Inferior parietal cortex (tissue), 1 donor: ENCODE measurements at regions not wholly inside any gene's neighbourhood (a gene's known extent, or its start where the extent isn't known, plus 50 kb on each side); places are given as distances from the start of the nearest gene placed in this dataset.

Experiments
- DNase-seq: peaks from one replicate; pipeline ENCODE4 v3.0.0-alpha.2; 2016; ENCODE audit errors: extremely low spot score

DNA sequence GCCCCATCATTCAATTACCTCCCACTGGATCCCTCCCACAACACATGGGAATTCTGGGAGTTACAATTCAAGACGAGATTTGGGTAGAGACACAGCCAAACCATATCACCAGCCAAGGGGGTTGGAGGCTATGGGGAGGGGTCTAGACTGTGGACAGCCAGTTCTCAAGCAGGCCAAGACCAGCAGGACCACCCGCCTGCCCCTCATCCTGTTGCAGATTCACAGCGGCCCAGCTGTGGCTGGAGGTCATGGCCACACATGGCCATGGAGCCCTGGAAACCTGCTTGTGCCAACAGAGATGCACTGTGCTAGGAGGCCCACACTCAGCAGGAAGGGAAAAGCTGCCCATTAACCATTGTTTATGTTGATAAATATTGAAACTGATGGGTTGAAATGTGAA lies 240.5 kb downstream of the TTLL2 start:
- DNase-seq, result no peak

DNA sequence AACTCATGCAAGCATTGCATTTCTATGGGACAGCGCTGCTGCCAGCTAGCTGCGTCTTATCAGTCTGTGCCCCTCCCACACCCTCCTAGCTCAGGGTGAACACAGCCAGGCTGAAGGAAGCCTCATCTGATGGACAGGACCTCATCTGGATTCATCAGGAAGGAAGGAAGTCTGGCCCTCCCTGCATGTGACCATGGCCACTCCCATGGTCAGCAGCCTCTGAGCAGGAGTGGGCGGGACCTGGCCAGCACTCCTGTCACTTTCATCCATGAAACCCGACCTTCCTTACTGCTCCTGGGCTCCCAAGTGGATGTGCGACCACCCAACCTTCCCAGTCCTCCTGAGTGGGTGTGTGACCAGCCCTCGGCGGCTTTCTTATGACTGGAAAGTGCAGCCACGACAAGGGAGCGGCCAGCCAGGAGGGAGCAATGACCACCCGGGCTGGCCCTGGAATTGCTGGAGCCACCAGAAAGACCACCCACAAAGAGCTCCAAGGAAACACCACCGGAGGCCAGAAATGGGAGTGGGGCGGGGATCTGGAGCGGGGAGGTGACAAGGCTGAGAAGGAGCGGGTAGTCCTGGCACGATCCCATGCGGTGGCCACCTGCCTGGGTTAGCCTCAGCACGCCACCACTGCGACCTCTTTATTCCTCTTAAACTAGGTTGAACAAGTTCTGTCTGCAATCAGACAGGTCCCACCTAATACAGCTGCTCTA lies 241.2 kb downstream of the TTLL2 start:
- DNase-seq, result no peak

DNA sequence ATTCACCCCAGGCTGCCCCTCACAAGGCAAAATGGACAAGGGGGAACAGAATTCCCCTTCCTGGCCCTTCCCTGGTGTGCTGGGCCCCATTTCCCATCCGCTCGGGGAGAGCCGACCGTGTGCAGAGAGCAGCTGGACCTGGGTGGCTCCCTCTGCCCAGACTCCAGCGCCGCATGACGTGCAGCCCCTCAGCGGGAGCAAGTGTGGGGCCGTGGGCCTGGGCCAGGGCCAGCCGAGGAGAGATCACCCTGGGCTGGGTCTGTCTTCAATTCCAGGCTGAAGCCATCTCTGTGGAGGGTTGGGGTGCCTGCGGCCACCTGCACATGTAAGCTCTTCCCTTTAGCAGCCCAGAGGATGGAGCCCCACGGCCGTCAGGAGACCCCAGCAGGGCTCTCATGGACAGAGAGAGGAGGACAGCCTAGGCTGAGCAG lies 241.8 kb downstream of the TTLL2 start:
- no peak for DNase-seq

DNA sequence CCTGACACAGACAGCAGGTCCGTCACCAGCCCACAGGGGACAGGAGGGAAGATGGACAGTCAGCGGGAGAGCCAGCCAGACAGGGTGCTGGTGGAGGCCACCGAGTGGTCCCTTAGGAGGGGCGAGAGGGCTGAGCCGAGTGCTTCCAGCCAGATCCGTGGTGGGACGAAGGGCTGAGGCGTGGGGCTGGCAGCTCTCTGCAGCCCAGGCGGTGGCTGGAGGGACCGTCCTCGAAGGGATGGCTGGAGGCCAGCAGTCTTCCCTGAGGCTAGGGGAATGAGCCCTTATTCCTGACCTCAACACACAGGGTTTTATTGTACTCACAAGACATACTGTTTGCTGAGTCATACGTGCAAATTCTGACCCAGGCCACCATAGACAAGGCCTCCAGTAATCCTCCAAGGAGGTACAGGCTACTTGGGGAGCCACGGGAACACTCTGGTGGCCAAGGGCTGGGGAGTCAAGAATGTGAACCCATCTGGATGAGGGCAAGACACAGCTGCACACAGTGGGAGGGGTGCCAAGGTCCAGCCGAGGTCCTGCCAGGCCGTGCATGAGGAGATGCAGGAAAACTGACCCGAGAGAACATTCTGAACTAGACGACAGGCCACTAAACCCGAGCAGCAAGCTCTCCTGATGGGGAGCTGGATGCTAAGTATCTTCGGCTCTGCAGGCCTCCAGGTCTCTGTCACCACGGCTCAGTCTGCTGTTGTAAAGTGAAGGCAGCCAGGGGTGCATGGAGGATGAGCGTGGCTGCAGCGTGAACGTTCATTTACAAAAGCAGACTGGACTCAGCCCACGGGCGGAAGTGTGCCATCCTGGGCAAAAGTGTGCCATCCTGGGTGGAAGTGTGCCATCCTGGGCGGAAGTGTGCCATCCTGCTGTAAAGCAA lies 242.5 kb downstream of the TTLL2 start:
- DNase-seq, result no peak

DNA sequence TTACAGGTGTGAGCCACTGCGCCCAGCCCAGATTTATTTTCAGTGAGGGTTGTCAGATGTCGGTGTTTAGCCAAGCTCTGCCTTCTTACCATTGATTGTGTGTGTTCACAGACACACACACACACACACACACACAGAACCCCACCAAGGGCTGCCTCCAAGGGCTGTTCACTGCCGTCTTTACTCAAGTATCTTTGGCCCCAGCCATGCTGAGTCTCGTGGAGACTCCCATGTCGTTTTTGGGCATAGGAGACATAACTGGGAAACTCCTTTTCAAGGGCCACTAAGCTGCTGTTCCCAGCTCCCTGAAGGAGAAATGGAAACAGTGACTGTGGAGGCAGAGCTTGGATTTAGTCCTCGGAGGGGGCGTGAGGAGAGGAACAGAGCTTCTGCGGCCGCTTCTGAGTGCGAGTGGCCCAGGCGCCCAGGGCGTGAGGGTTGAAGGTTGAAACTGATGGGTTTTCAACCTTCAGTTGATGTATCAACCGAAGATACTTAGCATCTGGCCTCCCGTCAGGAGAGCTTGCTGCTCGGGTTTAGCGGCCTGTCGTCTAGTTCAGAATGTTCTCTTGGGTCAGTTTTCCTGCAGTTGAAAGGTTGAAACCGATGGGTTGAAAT lies 243.6 kb downstream of the TTLL2 start:
- no peak for DNase-seq

DNA sequence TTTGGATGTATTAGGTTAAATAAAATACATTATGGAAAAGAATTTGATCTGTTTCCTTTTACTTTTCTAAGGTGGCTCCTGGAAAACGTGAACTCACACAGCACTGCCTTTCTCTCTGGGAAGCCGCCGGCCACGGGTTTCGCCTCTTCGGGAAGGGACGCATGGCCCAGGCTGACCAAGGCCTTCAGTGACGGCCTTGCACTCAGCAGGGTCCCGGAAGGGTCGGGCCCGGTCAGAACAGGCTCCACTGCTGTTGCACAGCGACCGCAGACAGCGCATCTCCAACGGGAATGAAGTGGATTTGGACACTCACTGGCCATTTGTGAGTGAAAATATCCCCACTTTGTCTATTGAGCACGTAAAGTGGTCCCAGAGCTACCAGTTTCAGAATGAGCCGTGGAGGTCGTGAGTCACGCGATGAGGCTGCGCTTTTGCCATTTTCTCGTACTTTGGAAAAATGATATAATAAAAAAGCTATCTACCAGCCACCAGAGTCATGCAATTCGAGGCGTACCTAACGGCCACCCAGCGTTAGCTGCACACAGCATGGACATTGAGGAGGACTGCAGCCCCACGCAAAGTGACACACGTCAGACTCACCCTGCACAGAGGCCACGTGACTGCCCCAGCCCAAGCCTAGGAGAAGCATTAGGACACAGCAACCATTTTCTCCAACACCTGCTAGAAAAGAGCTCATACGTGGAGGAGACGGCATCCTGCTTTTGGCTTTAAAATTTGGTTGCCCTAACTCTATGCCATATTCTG lies 244.3 kb downstream of the TTLL2 start:
- DNase-seq, result no peak

DNA sequence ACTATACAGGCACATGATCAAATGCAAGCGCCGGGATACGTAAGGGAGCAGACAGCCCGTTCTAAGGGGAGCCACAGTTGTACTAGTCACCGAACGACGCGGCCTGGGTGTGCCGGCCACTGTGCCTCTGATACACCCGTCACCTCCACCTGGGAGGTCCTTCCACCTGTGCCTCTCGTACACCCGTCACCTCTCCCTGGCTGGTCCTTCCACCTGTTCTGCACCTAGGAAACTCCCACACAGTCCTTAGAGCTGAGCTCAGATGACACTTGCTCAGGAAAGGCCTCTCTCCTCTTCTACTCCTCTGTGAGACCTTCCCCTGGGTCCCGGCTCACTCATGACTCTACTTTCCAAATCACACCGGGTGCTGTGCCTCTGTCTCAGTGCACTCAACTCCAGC lies 245.0 kb downstream of the TTLL2 start:
- no peak for DNase-seq

DNA sequence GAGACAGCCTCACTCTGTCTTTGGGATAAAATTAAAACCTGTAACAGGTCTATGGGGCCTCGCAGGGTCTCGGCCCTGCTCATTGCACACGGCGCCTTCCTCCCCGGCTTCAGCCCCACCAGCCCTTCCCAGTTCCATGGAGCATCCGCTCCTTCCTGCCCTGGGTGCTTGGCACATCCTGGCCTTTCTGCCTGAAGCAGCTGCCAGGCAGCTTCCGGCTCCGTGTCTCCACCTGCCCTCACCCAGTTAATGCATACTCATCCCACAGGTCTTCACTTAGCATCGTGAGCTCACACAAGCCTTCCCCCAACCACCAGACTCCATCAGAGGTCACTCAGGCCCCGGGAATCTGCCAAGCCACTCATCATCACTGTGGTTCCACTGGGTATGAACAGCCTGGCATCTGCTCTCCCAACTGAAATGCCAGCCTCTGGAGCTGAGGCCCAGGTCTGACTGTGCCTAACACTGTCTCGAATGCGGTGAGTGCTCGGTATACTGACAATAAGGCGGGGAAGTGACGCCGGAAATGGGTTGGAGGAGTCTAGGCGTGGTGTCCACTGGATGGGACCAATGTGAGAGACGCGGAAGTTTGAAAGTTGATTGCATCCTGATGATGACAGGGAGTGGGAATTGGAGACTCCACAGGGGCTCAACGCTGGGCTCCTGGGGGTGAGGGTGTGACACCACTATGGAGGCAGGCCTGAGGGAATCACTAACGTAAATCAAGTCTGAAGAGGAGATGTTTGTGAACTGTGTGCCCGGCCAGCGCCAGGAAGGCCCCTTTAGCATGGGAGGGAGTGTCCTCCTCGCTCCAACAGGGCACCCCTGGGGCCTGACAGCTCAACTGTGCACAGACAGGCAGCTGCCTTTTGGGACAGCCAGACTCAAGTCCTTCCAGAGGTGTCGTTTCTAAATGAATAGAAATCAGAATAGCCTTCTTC lies 245.8 kb downstream of the TTLL2 start:
- DNase-seq, result no peak

DNA sequence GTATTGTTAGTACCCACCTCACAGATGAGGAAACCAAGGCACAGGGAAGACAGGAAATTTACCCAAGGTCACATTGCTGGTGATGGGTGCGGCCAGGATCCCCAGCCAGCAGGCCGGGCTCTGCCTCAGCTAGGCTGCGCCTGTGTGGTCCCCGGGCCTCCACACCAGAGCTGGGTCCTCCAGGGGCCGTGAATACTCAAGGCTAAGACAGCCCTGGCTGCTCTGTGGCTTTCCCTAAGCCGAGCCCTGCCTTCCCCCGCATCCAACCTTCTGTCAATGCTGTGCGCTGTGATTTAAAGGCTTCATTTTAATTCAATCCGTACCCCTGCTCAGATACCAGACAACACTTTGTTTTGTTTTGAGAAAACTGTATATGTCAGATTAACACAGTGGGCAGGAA lies 246.7 kb downstream of the TTLL2 start:
- DNase-seq, result no peak

DNA sequence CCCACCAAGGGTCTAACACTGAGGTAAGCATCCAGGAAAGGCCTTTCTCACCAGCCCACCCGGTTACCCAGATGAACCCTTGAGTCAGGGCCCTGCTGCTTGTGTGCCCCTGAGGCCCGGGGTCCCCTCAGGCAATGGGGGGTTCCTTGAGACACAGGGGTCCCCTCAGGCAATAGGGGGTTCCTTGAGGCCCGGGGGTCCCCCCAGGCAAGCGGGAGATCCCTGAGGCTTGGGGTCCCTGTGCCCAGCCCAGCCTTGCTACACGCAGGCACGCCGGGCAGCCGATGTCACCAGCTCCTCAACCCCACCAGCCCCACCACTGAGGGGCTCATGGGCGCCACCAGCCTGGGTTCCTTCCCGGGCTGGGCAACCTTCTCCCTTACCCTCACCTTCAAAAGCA lies 247.2 kb downstream of the TTLL2 start:
- no peak for DNase-seq

DNA sequence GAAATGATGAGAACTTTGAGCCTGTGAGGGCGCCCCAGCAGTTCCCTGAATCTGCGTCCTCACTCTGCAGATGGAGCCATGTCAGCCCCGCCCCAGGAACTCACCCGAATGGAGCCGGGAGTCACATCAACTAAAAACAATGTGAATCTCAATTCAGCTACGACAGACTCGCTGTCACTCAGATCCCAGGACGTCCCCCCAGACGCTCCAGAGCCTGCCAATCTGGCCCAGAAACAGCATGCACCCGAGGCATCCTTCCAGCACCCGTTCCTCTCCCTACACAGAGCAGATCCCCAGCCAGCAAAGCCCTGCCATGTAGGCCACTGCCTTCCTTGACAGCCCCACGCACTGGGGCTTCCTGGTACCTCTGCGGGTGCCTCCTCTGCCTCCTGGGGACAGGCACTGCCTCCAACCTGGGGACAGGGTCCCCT lies 248.0 kb downstream of the TTLL2 start:
- DNase-seq, result no peak

DNA sequence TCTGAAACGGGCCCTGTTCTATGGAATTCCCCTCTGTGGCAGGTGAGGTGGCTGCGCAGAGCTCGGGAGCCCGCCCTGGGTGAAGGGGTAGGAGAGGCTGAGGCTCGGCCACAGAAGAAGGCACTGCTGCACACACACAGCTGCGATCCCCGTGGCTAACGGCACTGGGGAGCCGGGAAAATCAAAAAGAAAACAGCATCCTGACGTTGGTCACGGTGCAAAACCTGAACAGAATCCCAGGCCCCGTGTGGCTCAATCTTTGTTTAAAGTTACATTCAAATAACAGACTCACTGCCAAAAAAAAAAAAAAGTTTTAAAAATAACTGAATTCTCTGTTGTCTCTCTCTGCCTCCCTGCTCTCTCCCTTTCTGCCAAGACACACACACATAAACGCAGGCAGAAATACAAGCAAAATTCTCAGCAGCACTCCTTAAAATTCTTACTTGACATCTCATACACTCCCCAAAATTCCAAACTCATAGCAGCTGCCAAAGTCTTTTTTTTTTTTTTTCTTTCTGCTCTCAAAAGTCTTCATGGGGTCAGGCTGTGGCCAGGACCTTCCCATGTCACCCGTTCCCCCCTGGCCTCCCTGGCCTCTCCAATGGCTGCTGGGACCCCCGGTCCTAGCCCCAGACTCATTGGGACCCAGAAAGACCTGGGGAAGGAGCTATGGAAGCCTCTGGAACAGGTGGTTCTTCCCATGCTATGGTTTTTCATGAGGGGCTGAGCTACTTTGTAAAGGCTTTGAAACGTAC lies 248.8 kb downstream of the TTLL2 start:
- DNase-seq, result no peak

DNA sequence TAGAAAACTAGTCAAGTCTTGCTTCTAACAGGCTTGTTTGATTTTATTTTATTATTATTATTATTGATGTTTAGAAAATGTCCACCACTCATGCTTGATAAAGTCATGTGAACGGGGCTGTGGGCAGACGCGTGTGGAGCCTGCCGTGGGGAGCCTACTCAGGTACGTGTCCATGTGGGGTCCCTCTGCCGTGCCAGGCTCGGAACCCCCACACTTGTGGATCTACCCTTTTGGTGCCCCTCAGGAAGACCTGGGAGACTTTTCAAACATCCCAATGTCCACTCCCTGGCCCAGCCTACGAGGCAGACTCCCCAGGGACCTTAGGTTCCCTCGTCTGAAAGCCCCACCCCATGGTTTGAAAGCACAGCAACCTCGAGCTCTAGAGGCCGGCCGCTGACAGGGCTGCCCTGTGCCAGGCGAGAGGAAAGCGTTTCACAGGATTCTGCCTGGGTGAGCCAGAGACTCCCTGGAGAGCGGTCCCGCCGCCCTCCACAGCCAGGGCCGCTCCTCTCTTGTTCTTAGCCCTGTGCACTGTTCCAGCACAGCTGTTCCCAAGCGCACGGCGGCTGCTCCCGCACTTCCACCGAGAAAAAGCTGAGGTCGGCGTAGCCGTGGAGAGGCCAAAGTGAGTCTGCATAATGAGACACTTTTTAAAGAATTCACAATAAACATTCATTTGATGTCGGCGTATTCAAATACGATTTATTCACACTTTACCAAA lies 249.7 kb downstream of the TTLL2 start:
- no peak for DNase-seq

DNA sequence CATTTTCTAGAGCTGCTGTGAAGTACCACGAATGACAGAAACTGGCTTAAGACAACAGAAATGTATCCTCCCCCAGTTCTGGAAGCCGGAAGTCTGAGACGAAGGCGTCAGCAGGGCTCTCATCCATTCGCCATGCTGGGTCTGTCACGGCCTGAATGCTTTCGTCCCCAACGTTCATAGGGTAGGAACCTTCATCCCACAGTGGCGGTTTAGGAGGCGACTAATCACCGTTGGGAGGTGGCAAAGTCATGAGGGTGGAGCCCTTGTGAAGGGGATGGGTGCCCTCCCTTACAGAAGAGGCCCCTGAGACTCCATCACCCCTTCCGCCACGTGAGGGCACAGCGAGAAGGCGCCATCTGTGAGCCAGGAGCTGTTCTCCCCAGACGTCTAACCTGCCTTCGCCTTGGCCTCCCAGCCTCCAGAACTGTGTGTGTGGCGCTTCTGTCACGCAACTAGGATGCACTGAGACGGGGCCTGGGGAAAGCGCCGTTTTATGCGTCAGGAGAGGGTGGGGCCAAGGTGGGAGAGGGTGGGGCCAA lies 250.3 kb downstream of the TTLL2 start:
- no peak for DNase-seq

DNA sequence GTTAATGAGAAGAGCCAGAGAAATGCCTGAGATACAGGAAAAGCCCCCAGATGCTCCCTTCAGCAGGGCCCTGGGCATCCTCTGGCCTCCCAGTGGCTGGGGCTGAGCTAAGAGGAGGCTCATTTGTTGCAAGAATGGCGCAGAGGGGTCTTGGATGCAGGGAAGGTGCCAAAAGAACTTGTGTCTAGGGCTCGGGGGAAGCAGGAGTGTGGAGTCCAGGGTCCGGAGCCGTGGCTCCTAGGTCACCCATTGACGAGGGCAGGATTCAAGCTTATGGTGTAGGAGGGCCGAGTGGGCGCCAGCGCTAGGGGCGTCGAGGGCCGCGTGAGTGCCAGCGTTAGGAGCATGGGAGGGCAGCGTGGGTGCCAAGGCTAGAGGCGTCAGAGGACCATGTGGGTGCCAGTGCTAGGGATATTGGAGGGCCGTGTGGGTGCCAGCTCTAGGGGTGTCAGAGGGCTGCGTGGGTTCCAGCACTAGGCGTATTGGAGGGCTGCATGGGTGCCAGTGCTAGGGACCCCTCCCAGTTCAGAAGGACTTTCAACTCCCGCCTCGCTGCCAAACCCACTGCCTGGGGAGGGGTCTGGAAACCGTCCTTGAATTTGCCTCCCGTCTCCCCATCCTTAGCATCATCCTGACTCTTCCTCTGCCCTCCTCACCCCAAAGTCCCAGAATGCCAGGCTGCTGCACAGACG lies 250.5 kb upstream of the AFDN start:
- no peak for DNase-seq

DNA sequence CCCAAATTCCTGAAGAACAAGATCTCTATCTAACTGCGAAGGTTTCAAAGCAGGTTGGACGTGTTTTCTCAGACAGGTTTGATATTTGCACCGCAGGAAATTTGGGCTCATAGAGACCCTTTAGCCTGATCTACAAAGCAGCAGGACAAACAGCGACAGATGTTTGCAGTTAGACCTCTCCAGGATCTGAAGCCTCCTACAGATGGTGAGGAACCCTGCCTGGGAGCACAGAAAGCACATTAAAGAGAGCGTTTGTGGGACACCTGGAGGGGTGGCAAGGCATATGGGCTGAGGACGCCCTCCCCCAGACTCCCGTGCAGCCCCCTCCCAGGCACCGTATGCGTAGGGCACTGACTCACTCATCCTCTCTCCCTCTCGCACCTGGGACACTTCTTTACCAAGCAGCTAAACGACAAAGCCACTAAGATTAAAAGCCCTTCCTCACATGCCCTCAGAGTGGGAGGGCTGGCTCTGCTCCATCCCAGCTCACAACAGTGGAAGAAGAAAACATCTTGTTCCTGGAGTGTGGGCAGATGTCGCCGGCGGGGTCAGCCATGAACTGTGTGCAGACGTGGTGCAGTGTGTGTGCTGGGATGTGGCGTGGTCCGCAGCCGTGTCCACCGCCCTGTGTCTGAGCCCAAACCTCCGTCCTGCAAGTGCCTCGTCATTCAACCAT lies 249.7 kb upstream of the AFDN start:
- DNase-seq, result no peak

DNA sequence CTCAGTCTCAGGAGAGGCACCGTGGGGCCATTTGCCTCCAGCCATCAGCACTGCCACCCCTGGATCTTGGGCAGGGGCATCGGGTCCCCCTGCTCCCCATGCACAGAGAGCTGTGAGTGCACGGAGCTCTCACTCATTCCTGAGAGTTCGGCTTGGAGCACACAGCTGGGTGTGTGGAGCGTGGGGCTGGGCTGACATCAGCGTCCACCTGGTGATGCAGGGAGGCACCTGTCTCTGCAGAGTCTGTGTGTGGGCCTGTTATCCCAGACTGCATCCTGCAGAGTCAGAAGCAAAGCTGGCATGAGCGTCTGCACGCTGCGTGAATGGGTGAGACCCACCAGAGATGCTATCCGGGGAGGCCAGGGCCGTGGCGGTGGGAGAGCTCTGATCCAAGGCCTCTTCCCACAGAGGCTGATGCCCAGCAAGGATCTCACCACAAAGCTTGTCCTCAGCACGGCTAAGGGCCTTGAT lies 248.8 kb upstream of the AFDN start:
- no peak for DNase-seq

DNA sequence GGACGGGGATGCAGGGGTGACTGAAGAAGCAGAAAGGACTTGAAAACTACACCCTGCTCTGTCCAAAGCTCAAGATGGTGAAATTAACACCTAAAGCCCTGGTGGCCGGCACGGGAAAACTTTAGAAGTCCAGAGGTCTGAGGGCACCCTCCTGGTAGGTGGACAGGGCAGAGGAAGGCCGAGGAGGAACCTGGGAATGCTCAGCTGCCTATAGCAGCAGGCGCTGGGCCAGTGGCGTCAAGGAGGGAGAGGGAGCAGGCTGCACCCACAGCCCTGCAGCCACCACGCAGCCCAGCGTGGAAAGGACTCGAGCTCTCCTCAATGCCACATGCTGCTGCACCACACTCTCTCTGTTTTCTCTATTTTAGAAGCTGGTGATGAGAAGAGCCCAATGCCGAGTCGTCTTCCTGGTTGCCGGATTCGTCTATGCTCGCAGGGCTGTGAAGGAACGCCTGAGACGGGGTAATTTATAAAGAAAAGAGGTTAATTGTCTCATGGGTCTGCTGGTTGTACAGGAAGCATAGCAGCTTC lies 248.3 kb upstream of the AFDN start:
- no peak for DNase-seq
